ENCODE measurements at regions not wholly inside any gene's neighbourhood (a gene's known extent, or its start where the extent isn't known, plus 50 kb on each side); places are given as distances from the start of the nearest gene placed in this dataset.

GRCh38 chr4:10977534-10977933 is 293.0 kb upstream of the CLNK start (continued):
- no peak for TF ChIP-seq ATF2 (IDR thresholded peaks at IDR 0.05; ENCODE audit: low read length)

Measured in H1 (cell line).